K562 (cell line): ENCODE measurements at regions not wholly inside any gene's neighbourhood (a gene's known extent, or its start where the extent isn't known, plus 50 kb on each side); places are given as distances from the start of the nearest gene placed in this dataset.
A peak's percentile ranks its signal among the peaks of the same experiment; 100 is the strongest.

Source experiments
- GATA2 ChIP-seq: sonication (generic); formaldehyde crosslinking; IDR thresholded peaks from 2 replicates; pipeline ENCODE4 v1.4.0; 2020; ENCODE audit warnings: mild to moderate bottlenecking, missing genetic modification reagents
- MEF2D ChIP-seq: conservative IDR thresholded peaks from 2 replicates; pipeline ENCODE4 v1.6.1; 2016; ENCODE audit warnings: low read depth, missing genetic modification characterization, missing compliant biosample characterization
- ZNF764 ChIP-seq: fragments of 250-450 bp; sonication (Bioruptor Pico); IDR thresholded peaks from 2 replicates; pipeline ENCODE4 v1.4.0; 2020; ENCODE audit warnings: low read depth, mild to moderate bottlenecking, moderate library complexity
- TF ChIP-seq, protein P1 (sequence below): fragments of 250-450 bp; sonication (Bioruptor Pico); IDR thresholded peaks from 2 replicates; pipeline ENCODE4 v1.8.0; 2022; ENCODE audit warnings: moderate library complexity, mild to moderate bottlenecking, inconsistent platforms
- TF ChIP-seq, protein P2 (sequence below), 2 experiments: IDR thresholded peaks; 2 replicates each; pipeline ENCODE4 v1.6.1; 2011; ENCODE audit warnings: borderline replicate concordance in 1 of 2, control low read depth in 1 of 2, low read depth in 1 of 2, low read length in 1 of 2, mild to moderate bottlenecking in 1 of 2, mixed read lengths in 1 of 2, moderate library complexity in 1 of 2; ENCODE audit not compliant: insufficient read depth in 1 of 2, insufficient read length in 1 of 2, poor library complexity in 1 of 2, severe bottlenecking in 1 of 2; ENCODE audit errors: extremely low read depth in 1 of 2
- TF ChIP-seq, protein P3 (sequence below): sonication (generic); formaldehyde crosslinking; IDR thresholded peaks from 2 replicates; pipeline ENCODE4 v1.8.0; 2022; ENCODE audit warnings: mild to moderate bottlenecking, missing genetic modification reagents
- TF ChIP-seq, protein P4 (sequence below), 2 experiments: IDR thresholded peaks; 2 replicates each; pipeline ENCODE4 v1.6.1; 2012; ENCODE audit warnings: improper control_type of control experiment in 2 of 2, low read depth in 2 of 2, low read length in 2 of 2, borderline replicate concordance in 1 of 2
- TF ChIP-seq, protein P5 (sequence below), 2 experiments: fragments of 450-650 bp; IDR thresholded peaks; 2 replicates each; pipeline ENCODE4 v1.6.1; 2016; ENCODE audit warnings: mild to moderate bottlenecking in 2 of 2, borderline replicate concordance in 1 of 2, low read depth in 1 of 2, moderate library complexity in 1 of 2

DNA sequence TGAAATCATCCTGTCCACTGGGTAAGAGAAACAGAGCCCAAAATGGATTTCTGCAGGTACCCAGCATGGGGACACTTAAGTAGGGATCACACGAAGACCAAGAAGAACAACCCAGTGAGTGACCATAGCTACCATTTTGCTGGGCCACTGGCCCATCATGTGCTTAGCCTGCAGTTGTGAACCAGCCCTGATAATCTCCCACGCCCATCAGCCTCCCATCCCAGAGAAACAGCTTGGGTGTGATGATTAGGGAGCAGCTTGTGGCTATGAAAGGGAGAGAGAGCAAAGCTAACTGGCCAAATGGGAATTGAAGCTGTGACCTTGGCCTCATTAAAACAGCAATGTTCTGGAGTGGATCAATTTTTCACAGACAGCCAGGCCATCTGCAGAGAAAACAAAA, 138.5 kb downstream of the SLC24A2 start (continued):
- TF ChIP-seq, protein P1, sequence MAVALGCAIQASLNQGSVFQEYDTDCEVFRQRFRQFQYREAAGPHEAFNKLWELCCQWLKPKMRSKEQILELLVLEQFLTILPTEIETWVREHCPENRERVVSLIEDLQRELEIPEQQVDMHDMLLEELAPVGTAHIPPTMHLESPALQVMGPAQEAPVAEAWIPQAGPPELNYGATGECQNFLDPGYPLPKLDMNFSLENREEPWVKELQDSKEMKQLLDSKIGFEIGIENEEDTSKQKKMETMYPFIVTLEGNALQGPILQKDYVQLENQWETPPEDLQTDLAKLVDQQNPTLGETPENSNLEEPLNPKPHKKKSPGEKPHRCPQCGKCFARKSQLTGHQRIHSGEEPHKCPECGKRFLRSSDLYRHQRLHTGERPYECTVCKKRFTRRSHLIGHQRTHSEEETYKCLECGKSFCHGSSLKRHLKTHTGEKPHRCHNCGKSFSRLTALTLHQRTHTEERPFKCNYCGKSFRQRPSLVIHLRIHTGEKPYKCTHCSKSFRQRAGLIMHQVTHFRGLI (CRISPR knock-in tag) = no peak
- TF ChIP-seq, protein P2, sequence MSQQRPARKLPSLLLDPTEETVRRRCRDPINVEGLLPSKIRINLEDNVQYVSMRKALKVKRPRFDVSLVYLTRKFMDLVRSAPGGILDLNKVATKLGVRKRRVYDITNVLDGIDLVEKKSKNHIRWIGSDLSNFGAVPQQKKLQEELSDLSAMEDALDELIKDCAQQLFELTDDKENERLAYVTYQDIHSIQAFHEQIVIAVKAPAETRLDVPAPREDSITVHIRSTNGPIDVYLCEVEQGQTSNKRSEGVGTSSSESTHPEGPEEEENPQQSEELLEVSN (IDR thresholded peaks at IDR 0.05; ENCODE audit: borderline replicate concordance in 1 of 2, extremely low read depth in 1 of 2, insufficient read depth in 1 of 2, insufficient read length in 1 of 2, low read depth in 1 of 2, low read length in 1 of 2, poor library complexity in 1 of 2, severe bottlenecking in 1 of 2) = peak; percentile 12 to 59
- TF ChIP-seq GATA2 (CRISPR knock-in tag) (peak; percentile 77), ZNF764 (no peak), MEF2D (tag) (no peak)
- TF ChIP-seq, protein P3, sequence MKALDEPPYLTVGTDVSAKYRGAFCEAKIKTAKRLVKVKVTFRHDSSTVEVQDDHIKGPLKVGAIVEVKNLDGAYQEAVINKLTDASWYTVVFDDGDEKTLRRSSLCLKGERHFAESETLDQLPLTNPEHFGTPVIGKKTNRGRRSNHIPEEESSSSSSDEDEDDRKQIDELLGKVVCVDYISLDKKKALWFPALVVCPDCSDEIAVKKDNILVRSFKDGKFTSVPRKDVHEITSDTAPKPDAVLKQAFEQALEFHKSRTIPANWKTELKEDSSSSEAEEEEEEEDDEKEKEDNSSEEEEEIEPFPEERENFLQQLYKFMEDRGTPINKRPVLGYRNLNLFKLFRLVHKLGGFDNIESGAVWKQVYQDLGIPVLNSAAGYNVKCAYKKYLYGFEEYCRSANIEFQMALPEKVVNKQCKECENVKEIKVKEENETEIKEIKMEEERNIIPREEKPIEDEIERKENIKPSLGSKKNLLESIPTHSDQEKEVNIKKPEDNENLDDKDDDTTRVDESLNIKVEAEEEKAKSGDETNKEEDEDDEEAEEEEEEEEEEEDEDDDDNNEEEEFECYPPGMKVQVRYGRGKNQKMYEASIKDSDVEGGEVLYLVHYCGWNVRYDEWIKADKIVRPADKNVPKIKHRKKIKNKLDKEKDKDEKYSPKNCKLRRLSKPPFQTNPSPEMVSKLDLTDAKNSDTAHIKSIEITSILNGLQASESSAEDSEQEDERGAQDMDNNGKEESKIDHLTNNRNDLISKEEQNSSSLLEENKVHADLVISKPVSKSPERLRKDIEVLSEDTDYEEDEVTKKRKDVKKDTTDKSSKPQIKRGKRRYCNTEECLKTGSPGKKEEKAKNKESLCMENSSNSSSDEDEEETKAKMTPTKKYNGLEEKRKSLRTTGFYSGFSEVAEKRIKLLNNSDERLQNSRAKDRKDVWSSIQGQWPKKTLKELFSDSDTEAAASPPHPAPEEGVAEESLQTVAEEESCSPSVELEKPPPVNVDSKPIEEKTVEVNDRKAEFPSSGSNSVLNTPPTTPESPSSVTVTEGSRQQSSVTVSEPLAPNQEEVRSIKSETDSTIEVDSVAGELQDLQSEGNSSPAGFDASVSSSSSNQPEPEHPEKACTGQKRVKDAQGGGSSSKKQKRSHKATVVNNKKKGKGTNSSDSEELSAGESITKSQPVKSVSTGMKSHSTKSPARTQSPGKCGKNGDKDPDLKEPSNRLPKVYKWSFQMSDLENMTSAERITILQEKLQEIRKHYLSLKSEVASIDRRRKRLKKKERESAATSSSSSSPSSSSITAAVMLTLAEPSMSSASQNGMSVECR (CRISPR knock-in tag) = no peak
- TF ChIP-seq, protein P4, sequence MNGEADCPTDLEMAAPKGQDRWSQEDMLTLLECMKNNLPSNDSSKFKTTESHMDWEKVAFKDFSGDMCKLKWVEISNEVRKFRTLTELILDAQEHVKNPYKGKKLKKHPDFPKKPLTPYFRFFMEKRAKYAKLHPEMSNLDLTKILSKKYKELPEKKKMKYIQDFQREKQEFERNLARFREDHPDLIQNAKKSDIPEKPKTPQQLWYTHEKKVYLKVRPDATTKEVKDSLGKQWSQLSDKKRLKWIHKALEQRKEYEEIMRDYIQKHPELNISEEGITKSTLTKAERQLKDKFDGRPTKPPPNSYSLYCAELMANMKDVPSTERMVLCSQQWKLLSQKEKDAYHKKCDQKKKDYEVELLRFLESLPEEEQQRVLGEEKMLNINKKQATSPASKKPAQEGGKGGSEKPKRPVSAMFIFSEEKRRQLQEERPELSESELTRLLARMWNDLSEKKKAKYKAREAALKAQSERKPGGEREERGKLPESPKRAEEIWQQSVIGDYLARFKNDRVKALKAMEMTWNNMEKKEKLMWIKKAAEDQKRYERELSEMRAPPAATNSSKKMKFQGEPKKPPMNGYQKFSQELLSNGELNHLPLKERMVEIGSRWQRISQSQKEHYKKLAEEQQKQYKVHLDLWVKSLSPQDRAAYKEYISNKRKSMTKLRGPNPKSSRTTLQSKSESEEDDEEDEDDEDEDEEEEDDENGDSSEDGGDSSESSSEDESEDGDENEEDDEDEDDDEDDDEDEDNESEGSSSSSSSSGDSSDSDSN (IDR thresholded peaks at IDR 0.05; ENCODE audit: borderline replicate concordance in 1 of 2, low read depth in 2 of 2, low read length in 2 of 2) = no peak
- TF ChIP-seq, protein P5, sequence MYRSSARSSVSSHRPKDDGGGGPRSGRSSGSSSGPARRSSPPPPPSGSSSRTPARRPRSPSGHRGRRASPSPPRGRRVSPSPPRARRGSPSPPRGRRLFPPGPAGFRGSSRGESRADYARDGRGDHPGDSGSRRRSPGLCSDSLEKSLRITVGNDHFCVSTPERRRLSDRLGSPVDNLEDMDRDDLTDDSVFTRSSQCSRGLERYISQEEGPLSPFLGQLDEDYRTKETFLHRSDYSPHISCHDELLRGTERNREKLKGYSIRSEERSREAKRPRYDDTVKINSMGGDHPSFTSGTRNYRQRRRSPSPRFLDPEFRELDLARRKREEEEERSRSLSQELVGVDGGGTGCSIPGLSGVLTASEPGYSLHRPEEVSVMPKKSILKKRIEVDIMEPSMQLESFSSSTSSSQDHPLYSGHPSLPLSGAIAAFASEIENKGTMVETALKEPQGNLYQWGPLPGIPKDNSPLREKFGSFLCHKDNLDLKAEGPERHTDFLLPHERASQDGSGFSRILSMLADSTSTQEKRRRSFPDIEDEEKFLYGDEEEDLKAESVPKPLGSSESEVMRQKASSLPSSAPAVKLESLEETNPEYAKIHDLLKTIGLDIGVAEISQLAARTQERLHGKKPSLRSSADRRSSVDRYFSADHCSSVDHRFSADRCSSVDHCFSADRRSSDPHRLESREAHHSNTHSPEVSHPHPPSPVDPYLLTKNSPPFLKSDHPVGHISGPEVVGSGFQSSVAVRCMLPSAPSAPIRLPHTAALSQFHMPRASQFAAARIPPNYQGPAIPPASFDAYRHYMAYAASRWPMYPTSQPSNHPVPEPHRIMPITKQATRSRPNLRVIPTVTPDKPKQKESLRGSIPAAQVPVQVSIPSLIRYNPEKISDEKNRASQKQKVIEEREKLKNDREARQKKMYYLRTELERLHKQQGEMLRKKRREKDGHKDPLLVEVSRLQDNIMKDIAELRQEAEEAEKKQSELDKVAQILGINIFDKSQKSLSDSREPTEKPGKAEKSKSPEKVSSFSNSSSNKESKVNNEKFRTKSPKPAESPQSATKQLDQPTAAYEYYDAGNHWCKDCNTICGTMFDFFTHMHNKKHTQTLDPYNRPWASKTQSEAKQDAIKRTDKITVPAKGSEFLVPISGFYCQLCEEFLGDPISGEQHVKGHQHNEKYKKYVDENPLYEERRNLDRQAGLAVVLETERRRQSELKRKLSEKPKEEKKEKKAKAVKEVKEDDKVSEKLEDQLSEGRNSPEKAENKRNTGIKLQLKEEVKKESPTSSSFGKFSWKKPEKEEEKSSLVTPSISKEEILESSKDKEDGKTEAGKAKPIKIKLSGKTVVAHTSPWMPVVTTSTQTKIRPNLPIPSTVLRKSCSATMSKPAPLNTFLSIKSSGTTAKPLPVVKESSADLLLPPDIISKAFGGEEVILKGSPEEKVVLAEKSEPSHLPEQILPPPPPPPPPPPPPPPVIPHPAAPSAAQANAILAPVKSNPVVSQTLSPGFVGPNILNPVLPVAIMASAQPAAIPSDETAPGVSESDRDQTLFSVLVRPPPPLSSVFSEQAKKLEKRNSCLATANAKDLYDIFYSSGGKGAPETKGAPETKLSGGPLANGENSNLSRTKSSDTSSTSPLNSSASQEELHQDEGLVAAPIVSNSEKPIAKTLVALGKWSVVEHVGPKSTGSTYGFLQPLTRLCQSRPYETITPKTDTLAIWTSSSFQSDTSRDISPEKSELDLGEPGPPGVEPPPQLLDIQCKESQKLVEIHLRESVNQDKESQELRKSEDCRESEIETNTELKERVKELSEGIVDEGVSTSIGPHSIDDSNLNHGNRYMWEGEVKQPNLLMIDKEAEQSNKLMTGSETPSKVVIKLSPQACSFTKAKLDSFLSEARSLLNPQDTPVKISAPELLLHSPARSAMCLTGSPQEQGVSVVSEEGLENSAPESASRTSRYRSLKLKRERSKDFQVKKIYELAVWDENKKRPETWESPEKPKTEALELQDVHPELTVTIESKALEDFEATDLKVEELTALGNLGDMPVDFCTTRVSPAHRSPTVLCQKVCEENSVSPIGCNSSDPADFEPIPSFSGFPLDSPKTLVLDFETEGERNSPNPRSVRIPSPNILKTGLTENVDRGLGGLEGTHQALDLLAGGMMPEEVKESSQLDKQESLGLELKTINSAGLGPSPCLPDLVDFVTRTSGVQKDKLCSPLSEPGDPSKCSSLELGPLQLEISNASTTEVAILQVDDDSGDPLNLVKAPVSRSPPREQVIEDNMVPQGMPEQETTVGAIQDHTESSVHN (IDR thresholded peaks at IDR 0.05; ENCODE audit: borderline replicate concordance in 1 of 2, low read depth in 1 of 2) = no peak
